ENCODE measurements at regions not wholly inside any gene's neighbourhood (a gene's known extent, or its start where the extent isn't known, plus 50 kb on each side); places are given as distances from the start of the nearest gene placed in this dataset.

GRCh38 chr3:95670765-95671164, 1143.6 kb upstream of the EPHA6 start:
- Mint-ChIP-seq H3K4me3 (ENCODE audit: unreplicated experiment) (no peak overlapping the region), H3K4me1 (ENCODE audit: low read depth) (no peaks in the 10 kb centered on the region), H3K27ac (ENCODE audit: unreplicated experiment) (no peak overlapping the region), H3K9me3 (ENCODE audit: low read depth) (no peaks in the 10 kb centered on the region), H3K36me3 (ENCODE audit: low read depth) (no peaks in the 10 kb centered on the region), H3K27me3 (ENCODE audit: low read depth) (no peaks in the 10 kb centered on the region)
- TF ChIP-seq CTCF (IDR thresholded peaks at IDR 0.05), result no peak
- DNase-seq (ENCODE audit: low spot score), result no peak

GRCh38 chr3:95673215-95673614, 1141.2 kb upstream of the EPHA6 start:
- H3K27ac Mint-ChIP-seq (ENCODE audit: unreplicated experiment), result no peak overlapping the region
- no peak for DNase-seq (ENCODE audit: low spot score)
- no peak overlapping the region for H3K4me3 Mint-ChIP-seq (ENCODE audit: unreplicated experiment)
- H3K36me3 Mint-ChIP-seq (ENCODE audit: low read depth), result no peaks in the 10 kb centered on the region
- H3K9me3 Mint-ChIP-seq (ENCODE audit: low read depth), result no peaks in the 10 kb centered on the region
- H3K27me3 Mint-ChIP-seq (ENCODE audit: low read depth), result peaks cover under 1% of the 10 kb centered on the region
- no peaks in the 10 kb centered on the region for H3K4me1 Mint-ChIP-seq (ENCODE audit: low read depth)
- no peak for TF ChIP-seq CTCF (IDR thresholded peaks at IDR 0.05)

- no peak for TF ChIP-seq CTCF (IDR thresholded peaks at IDR 0.05)
- peaks cover 12% of the 10 kb centered on the region for H3K9me3 Mint-ChIP-seq (ENCODE audit: low read depth)
- no peaks in the 10 kb centered on the region for H3K4me1 Mint-ChIP-seq (ENCODE audit: low read depth)
- DNase-seq (ENCODE audit: low spot score), result no peak
- H3K27ac Mint-ChIP-seq (ENCODE audit: unreplicated experiment), result no peak overlapping the region
- peaks cover 2% of the 10 kb centered on the region for H3K27me3 Mint-ChIP-seq (ENCODE audit: low read depth)
- H3K4me3 Mint-ChIP-seq (ENCODE audit: unreplicated experiment), result no peak overlapping the region
- no peaks in the 10 kb centered on the region for H3K36me3 Mint-ChIP-seq (ENCODE audit: low read depth)
These were observed 1108.5 kb upstream of the EPHA6 start for GRCh38 chr3:95705786-95706418.

- no peak for DNase-seq (ENCODE audit: low spot score)
- no peaks in the 10 kb centered on the region for H3K4me1 Mint-ChIP-seq (ENCODE audit: low read depth)
- peaks cover 12% of the 10 kb centered on the region for H3K9me3 Mint-ChIP-seq (ENCODE audit: low read depth)
- no peak for TF ChIP-seq CTCF (IDR thresholded peaks at IDR 0.05)
- H3K27ac Mint-ChIP-seq (ENCODE audit: unreplicated experiment), result no peak overlapping the region
- peaks cover 2% of the 10 kb centered on the region for H3K27me3 Mint-ChIP-seq (ENCODE audit: low read depth)
- H3K36me3 Mint-ChIP-seq (ENCODE audit: low read depth), result no peaks in the 10 kb centered on the region
- no peak overlapping the region for H3K4me3 Mint-ChIP-seq (ENCODE audit: unreplicated experiment)
These were observed 1107.1 kb upstream of the EPHA6 start for GRCh38 chr3:95707268-95707667.

- Mint-ChIP-seq H3K27me3 (ENCODE audit: low read depth) (no peaks in the 10 kb centered on the region), H3K4me1 (ENCODE audit: low read depth) (no peaks in the 10 kb centered on the region), H3K9me3 (ENCODE audit: low read depth) (no peaks in the 10 kb centered on the region), H3K36me3 (ENCODE audit: low read depth) (no peaks in the 10 kb centered on the region), H3K27ac (ENCODE audit: unreplicated experiment) (no peak overlapping the region), H3K4me3 (ENCODE audit: unreplicated experiment) (no peak overlapping the region)
- TF ChIP-seq CTCF (IDR thresholded peaks at IDR 0.05), result no peak
- no peak for DNase-seq (ENCODE audit: low spot score)
These were observed 1103.7 kb upstream of the EPHA6 start for GRCh38 chr3:95710684-95711083.

Measured in chondrocyte (in vitro differentiated cells).